Upper lobe of right lung (tissue), 1 donor: ENCODE measurements at regions not wholly inside any gene's neighbourhood (a gene's known extent, or its start where the extent isn't known, plus 50 kb on each side); places are given as distances from the start of the nearest gene placed in this dataset.
A peak's percentile ranks its signal among the peaks of the same experiment; 100 is the strongest.
"Not testable (repeated sequence)": the region's sequence is repeated elsewhere in the genome, so short reads cannot be mapped to it uniquely, and the experiment has no call there.

Experiments
- ATAC-seq: fragments of 200-7000 bp; cut with Tn5 transposase; one replicate; pipeline ENCODE4 v1.9.1; 2020; ENCODE audit warnings: mild to moderate bottlenecking, moderate library complexity
- DNase-seq: peaks from one replicate; pipeline ENCODE4 v3.0.0-alpha.2; 2020
- H3K27ac ChIP-seq: fragments of 200-600 bp; one replicate; pipeline ENCODE4 v1.8.0; 2022
- H3K27me3 ChIP-seq: fragments of 200-600 bp; one replicate; pipeline ENCODE4 v1.8.0; 2022; ENCODE audit warnings: mild to moderate bottlenecking
- H3K36me3 ChIP-seq: fragments of 200-600 bp; one replicate; pipeline ENCODE4 v1.8.0; 2022
- H3K4me1 ChIP-seq: fragments of 200-600 bp; one replicate; pipeline ENCODE4 v1.8.0; 2022
- H3K4me3 ChIP-seq: fragments of 200-600 bp; one replicate; pipeline ENCODE4 v1.8.0; 2022; ENCODE audit warnings: mild to moderate bottlenecking
- H3K9me3 ChIP-seq: fragments of 200-600 bp; one replicate; pipeline ENCODE4 v1.8.0; 2022
- CTCF ChIP-seq: fragments of 200-600 bp; IDR thresholded peaks from one replicate; pipeline ENCODE4 v1.8.0; 2022; ENCODE audit warnings: antibody characterized with exemption
- intact Hi-C: fragments of 100-400 bp; cut with DNase I; formaldehyde crosslinking; loops from one replicate; pipeline ENCODE4 v1.11.0; 2022
- donor health status: DM: no; HTN: yes; CAD: no; lungs with severe emphysema.

DNA sequence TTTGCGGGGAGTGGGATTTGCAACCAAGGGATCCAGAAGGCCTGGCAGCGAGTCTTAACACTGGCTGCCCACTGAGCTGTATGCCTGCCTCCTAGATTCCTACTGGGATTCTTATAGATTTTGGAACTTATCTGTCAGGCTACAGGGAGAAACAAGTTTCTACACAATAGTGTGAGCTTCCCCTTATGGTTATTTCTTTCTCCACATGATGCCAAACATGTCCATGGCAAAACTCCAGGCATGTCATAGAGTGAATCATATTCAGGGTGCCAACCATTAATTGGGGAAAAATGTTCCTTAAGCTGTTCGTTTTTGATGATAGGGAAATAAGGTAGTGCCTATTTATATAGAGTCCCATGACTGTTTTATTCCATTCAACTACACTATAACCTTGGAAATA is 1185.2 kb upstream of the CELF4 start:
- TF ChIP-seq CTCF, result no peak
- intact Hi-C loops, result no loop called here
- no peak for DNase-seq
- Histone ChIP-seq H3K9me3 (no peaks in the 10 kb centered on the region), H3K36me3 (no peaks in the 10 kb centered on the region), H3K27ac (no peak overlapping the region), H3K27me3 (no peaks in the 10 kb centered on the region), H3K4me3 (no peak overlapping the region), H3K4me1 (no peaks in the 10 kb centered on the region)
- ATAC-seq, result no peak

- Histone ChIP-seq H3K27ac (no peak overlapping the region), H3K27me3 (no peaks in the 10 kb centered on the region), H3K9me3 (no peaks in the 10 kb centered on the region), H3K4me3 (no peak overlapping the region), H3K4me1 (no peaks in the 10 kb centered on the region), H3K36me3 (no peaks in the 10 kb centered on the region)
- intact Hi-C loops, result no loop called here
- ATAC-seq, result no peak
- no peak for TF ChIP-seq CTCF
- no peak for DNase-seq
These were observed 1181.6 kb upstream of the CELF4 start for GRCh38 chr18:38747153-38747552.

DNA sequence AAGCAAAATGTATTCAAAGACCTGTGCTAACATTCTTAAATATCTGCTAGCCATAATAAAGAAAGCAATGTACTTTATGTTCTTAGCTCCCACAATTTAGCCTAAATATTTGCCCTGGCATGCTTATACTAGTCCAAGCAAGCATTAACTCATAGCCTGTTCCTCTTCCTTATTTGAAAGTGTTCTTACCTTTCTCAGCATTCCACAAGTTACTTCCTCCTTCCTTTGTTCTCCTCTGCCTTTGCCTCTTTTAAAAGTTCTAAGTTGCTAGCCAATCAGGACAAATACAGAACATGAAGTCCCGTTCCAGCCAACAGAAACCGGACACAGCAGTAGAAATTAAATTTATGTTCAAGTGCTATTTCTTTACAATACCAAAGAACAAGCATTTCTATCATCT is 1154.6 kb upstream of the CELF4 start:
- ATAC-seq, H3K4me1 ChIP-seq, H3K4me3 ChIP-seq, H3K27me3 ChIP-seq, DNase-seq, H3K36me3 ChIP-seq, intact Hi-C loops, H3K9me3 ChIP-seq, H3K27ac ChIP-seq: not testable (repeated sequence)

- H3K36me3 ChIP-seq, result no peaks in the 10 kb centered on the region
- H3K9me3 ChIP-seq, result no peaks in the 10 kb centered on the region
- ATAC-seq, result peak; percentile 24
- H3K4me3 ChIP-seq, result no peak overlapping the region
- no peaks in the 10 kb centered on the region for H3K27me3 ChIP-seq
- DNase-seq, result no peak
- no peak for TF ChIP-seq CTCF
- H3K4me1 ChIP-seq, result no peaks in the 10 kb centered on the region
- H3K27ac ChIP-seq, result no peak overlapping the region
- intact Hi-C loops, result no loop called here
These were observed 1152.8 kb upstream of the CELF4 start for GRCh38 chr18:38718365-38718901.

GRCh38 chr18:38709122-38709521 is 1143.5 kb upstream of the CELF4 start:
- DNase-seq (no peak), ATAC-seq (no peak)
- no peaks in the 10 kb centered on the region for H3K9me3 ChIP-seq
- TF ChIP-seq CTCF, result no peak
- no peak overlapping the region for H3K4me3 ChIP-seq
- no peak overlapping the region for H3K27ac ChIP-seq
- no peaks in the 10 kb centered on the region for H3K27me3 ChIP-seq
- intact Hi-C loops, result no loop called here
- H3K4me1 ChIP-seq, result no peaks in the 10 kb centered on the region
- no peaks in the 10 kb centered on the region for H3K36me3 ChIP-seq

DNA sequence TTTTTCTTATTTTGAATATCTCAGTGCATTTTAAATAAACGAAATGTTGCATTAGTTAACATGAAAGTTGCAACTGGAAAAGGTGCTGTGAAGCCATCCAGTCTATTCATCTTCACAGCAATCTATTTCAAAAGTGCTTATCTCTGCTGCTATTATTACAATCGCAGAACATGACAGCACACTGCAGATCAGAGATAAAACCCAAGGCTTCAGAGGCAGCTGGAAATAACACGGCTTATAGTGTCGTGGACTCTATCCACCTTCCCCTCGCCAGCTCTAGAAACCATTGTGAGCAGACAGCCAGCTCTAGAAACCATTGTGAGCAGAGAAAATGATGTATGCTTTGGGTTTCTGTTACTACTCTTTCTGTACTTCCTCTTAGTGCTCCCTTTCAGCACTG is 1140.8 kb upstream of the CELF4 start:
- ATAC-seq (no peak), DNase-seq (no peak)
- Histone ChIP-seq H3K27me3 (no peaks in the 10 kb centered on the region), H3K4me1 (no peaks in the 10 kb centered on the region), H3K27ac (no peak overlapping the region), H3K9me3 (no peaks in the 10 kb centered on the region), H3K36me3 (no peaks in the 10 kb centered on the region), H3K4me3 (no peak overlapping the region)
- intact Hi-C loops, result no loop called here
- TF ChIP-seq CTCF, result no peak
